Mammary epithelial cell (primary cell): ENCODE measurements at regions not wholly inside any gene's neighbourhood (a gene's known extent, or its start where the extent isn't known, plus 50 kb on each side); places are given as distances from the start of the nearest gene placed in this dataset.

Experiments
- CTCF ChIP-seq, 2 donors: IDR thresholded peaks in 1 of 2; conservative IDR thresholded peaks in 1 of 2; 2 replicates each; pipeline ENCODE4 v1.5.1; 2011 to 2012; ENCODE audit warnings: inconsistent platforms in 2 of 2, low read length in 2 of 2, mild to moderate bottlenecking in 2 of 2, control low read depth in 1 of 2, low read depth in 1 of 2; ENCODE audit not compliant: insufficient read depth in 1 of 2; ENCODE audit errors: extremely low read depth in 1 of 2
- EZH2 ChIP-seq: IDR thresholded peaks from 2 replicates; pipeline ENCODE4 v1.6.1; 2012; ENCODE audit warnings: low read length, inconsistent platforms, borderline replicate concordance

DNA sequence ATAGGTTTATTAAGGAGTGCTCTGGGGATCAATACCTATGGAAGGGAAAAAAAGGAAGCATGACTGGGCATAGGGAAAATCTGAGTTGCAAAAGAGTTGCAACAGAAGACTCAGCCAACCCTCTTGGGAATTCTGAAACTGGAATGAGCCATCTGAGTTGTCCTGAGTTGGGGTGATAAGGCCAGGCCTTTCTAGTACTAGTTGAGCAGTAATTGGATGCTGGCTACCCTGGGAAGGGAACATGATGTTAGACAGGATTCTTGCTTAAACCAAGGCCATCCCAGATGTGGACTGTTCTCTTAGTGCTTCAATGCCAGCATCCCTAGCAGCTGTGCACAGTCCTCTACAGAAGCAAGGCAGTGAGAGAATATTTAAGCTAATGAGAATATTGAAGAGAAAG, 348.8 kb upstream of the GULP1 start:
- TF ChIP-seq CTCF (conservative IDR thresholded peaks at IDR 0.05 in 1 of 2, IDR thresholded peaks at IDR 0.05 in 1 of 2; ENCODE audit: extremely low read depth in 1 of 2, insufficient read depth in 1 of 2, low read depth in 1 of 2, low read length in 2 of 2) (no peak), EZH2 (no peak)
